ENCODE measurements at regions not wholly inside any gene's neighbourhood (a gene's known extent, or its start where the extent isn't known, plus 50 kb on each side); places are given as distances from the start of the nearest gene placed in this dataset.
A peak's percentile ranks its signal among the peaks of the same experiment; 100 is the strongest.
"Not testable (repeated sequence)": the region's sequence is repeated elsewhere in the genome, so short reads cannot be mapped to it uniquely, and the experiment has no call there.

DNA sequence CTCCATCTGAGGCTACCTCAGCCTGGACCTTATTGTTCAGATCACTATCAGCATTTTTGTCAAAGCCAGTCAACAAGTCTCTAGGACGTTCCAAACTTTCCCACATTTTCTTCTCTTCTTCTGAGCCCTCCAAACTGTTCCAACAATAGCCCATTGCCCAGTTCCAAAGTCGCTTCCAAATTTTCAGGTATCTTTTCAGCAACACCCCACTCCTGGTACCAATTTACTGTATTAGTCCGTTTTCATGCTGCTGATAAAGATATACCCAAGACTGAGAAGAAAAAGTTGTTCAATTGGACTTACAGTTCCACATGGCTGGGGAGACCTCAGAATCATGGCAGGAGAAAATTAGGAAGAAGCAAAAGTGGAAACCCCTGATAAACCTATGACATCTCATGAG, 495.3 kb upstream of the NCAM2 start:
- not testable (repeated sequence) for H3K4me3 ChIP-seq (ENCODE audit: low read depth, low read length); H3K4me1 ChIP-seq (ENCODE audit: insufficient read depth); H3K36me3 ChIP-seq (ENCODE audit: insufficient read depth); DNase-seq (ENCODE audit: extremely low spot score); H3K27ac ChIP-seq (ENCODE audit: low read depth)
- 74% methylated on average over 3 of the region's 3 CpGs for WGBS

DNA sequence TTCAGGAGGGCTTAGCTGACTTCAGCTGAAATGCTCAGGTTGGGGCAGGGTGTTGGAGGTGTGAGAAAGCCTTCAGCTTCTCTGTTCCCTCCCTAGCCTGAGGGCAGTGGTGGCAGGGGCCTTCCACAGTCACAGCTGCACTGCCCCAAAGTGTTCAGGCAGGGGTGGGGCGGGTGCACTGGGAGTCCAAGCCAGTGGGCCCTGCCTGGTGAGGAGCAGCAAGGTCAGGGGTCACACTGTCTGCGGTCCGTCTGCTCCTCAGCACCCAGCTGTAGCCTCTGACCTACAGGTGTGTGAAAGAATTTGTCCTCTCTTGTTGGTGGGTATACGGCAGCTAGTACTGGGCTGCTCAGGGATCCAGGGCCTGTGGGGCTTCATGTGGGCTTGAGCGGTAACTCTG, 490.4 kb upstream of the NCAM2 start:
- no peak overlapping the region for H3K27ac ChIP-seq (ENCODE audit: low read depth)
- 97% methylated on average over 5 of the region's 5 CpGs for WGBS

DNA sequence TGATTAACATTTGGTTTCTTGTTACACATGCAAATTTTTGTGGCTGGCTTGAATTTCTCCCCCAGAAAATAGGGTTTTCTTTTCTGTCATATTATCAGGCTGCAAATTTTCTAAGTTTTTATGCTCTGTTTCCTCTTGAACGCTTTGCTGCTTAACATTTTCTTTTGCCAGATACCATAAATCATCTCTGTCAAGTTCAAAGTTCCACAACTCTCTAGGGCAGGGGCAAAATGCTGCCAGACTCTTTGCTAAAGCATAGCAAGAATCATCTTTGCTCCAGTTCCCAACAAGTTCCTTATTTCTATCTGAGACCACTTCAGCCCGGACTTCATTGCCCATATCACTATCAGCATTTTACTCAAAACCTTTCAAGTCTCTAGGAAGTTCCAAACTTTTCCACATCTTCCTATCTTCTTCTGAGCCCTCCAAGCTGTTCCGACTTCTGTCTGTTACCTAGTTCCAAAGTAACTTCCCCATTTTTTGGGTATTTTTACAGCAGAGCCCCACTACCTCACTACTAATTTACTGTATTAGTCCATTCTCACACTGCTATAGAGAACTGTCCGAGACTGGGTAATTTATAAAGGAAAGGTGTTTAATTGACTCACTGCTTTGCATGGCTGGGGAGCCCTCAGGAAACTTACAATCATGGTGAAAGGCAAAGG, 486.9 kb upstream of the NCAM2 start:
- no peaks in the 10 kb centered on the region for H3K36me3 ChIP-seq (ENCODE audit: insufficient read depth)
- DNase-seq (ENCODE audit: extremely low spot score), result no peak
- H3K27ac ChIP-seq (ENCODE audit: low read depth), result no peak overlapping the region
- WGBS, result 56% methylated on average over 4 of the region's 4 CpGs
- H3K4me1 ChIP-seq (ENCODE audit: insufficient read depth), result no peaks in the 10 kb centered on the region
- no peak overlapping the region for H3K4me3 ChIP-seq (ENCODE audit: low read depth, low read length)

More for the DNA sequence above, 490.4 kb upstream of the NCAM2 start:
- DNase-seq (ENCODE audit: extremely low spot score), result no peak
- Histone ChIP-seq H3K4me1 (ENCODE audit: insufficient read depth) (no peaks in the 10 kb centered on the region), H3K36me3 (ENCODE audit: insufficient read depth) (no peaks in the 10 kb centered on the region), H3K4me3 (ENCODE audit: low read depth, low read length) (no peak overlapping the region)

DNA sequence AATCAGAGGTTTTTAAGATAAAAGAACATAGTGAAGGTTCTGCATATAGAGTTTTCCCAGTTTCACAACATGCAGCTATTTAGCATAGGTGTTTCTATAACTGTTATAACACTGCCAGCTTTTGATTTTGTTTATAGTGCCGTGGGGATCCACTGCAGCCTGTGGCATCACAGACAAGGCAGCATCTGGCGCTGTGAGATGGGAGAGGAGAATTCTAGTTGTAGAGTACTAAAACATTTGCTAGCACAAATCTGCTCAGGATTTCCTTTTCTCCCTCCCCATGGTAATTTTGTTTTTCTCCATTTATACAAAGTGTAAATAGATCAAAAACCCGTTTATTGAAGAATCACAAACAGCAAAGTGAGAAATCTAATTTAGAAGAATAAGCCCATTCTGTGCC, 482.8 kb upstream of the NCAM2 start:
- Histone ChIP-seq H3K36me3 (ENCODE audit: insufficient read depth) (no peaks in the 10 kb centered on the region), H3K27ac (ENCODE audit: low read depth) (no peak overlapping the region), H3K4me1 (ENCODE audit: insufficient read depth) (no peaks in the 10 kb centered on the region), H3K4me3 (ENCODE audit: low read depth, low read length) (no peak overlapping the region)
- 69% methylated on average over 3 of the region's 3 CpGs for WGBS
- no peak for DNase-seq (ENCODE audit: extremely low spot score)

DNA sequence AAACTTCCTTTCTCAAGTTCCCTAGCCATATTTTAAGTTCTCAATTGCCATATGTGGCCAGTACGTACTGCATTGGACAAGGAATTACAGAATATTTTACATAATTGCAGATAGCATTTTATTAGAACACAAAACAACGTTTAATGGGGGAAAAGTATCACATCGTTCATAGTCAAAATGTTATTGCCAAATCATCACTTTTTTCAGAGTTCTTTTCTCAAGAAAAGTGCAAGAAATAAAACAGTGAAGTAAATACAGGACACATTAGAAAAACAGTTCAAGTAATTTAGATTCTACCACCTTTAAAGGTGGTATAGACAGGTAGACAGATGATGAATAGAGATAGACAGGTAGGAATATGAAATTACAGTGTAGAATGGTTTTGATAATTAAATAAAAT, 479.1 kb upstream of the NCAM2 start:
- no peak overlapping the region for H3K4me3 ChIP-seq (ENCODE audit: low read depth, low read length)
- no peaks in the 10 kb centered on the region for H3K36me3 ChIP-seq (ENCODE audit: insufficient read depth)
- no peak for DNase-seq (ENCODE audit: extremely low spot score)
- no peak overlapping the region for H3K27ac ChIP-seq (ENCODE audit: low read depth)
- WGBS, result 87% methylated on average over 3 of the region's 3 CpGs
- H3K4me1 ChIP-seq (ENCODE audit: insufficient read depth), result no peaks in the 10 kb centered on the region

DNA sequence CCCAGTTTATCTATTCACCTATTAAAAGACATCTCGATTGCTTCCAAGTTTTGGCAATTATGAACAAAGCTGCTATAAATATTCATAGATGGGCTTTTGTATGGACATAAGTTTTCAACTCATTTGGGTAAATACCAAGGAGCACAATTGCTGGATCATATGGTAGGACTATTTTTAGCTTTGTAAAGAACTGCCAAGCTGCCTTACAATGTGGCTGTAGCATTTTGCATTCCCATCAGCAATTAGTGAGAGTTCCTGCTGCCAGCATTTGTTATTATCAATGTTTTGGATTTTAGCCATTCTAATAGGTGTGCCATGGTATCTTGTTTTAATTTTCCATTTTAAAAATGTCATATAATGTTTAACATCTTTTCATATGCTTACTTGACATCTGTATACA, 475.6 kb upstream of the NCAM2 start:
- Histone ChIP-seq H3K4me1 (ENCODE audit: insufficient read depth) (no peaks in the 10 kb centered on the region), H3K4me3 (ENCODE audit: low read depth, low read length) (no peak overlapping the region), H3K27ac (ENCODE audit: low read depth) (no peak overlapping the region), H3K36me3 (ENCODE audit: insufficient read depth) (no peaks in the 10 kb centered on the region)
- WGBS, result 71% methylated on average over 1 of the region's 1 CpG
- DNase-seq (ENCODE audit: extremely low spot score), result no peak

DNA sequence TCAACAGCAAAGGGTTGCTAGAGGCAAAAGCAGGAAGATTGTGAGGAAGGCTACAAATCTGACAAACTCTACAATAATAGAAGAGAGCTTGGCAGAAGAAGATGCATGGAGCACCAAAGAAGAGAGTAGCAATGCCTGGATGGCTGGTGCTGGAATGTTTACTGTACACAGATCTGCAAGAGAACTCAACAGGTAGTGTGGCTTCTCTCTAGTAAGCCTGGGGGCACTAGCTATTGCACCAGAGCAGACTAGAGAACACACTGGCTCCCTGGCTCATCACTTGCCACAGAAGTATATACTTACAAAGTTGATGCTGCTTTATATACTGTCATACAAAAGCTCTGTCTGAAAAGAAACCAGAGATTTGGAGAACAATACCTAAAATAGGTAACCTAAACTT, 475.0 kb upstream of the NCAM2 start:
- no peaks in the 10 kb centered on the region for H3K36me3 ChIP-seq (ENCODE audit: insufficient read depth)
- H3K27ac ChIP-seq (ENCODE audit: low read depth), result no peak overlapping the region
- H3K4me3 ChIP-seq (ENCODE audit: low read depth, low read length), result no peak overlapping the region
- no peak for DNase-seq (ENCODE audit: extremely low spot score)
- no peaks in the 10 kb centered on the region for H3K4me1 ChIP-seq (ENCODE audit: insufficient read depth)

DNA sequence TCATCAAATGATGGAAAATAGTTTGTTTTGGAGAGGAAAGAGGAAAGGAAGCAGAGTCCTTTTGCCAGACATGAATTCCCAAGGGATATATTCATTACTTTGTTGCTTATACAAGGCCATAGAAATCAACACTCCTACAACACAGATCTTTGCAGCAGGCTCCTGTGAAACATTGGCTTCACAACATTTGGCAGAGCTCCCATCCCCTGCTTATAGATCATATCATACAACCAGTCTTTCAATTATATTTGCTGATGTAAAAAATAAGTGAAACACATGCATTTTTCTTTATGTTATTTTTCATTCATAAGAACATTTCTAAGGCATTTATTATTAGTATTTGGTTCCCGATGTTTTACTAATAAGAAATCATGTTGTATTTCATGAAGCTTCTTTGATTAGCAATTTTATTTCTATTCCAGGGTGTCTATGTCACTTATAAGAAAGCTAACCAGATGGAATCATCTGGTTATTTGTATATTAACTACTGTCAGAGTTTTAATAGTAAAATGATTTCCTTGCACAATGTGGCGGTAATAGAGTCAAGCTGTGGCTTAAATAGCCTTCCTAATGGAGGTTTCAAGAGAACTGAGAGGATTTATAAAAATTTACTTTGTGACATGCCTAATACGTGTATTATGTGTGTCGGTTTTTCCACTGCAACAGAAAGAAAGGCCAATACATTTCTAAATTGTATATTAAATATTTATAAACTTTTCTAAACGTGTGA, 470.3 kb upstream of the NCAM2 start:
- 53% methylated on average over 5 of the region's 5 CpGs for WGBS
- peak; percentile 20 for DNase-seq (ENCODE audit: extremely low spot score)

DNA sequence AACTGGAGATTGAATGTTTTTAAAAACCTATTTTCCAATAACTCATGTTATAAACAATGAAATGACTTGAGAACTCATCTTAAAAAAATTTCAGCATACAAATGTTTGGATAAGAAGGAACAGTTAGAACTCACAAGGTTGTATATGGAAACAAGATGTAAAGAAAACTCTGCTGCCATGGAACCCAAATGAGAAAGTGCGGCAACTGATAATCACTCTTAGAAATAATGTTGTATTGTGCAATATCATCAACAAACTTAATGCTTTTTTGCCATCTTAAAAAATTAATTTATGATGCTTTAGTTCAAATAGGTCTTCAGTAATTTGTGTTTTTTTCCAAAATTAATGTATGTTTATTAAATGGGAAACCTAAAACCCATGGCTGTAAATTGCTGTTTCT, 461.1 kb upstream of the NCAM2 start:
- no peaks in the 10 kb centered on the region for H3K4me1 ChIP-seq (ENCODE audit: insufficient read depth)
- H3K27ac ChIP-seq (ENCODE audit: low read depth), result no peak overlapping the region
- DNase-seq (ENCODE audit: extremely low spot score), result no peak
- WGBS, result 93% methylated on average over 1 of the region's 1 CpG
- H3K36me3 ChIP-seq (ENCODE audit: insufficient read depth), result no peaks in the 10 kb centered on the region
- H3K4me3 ChIP-seq (ENCODE audit: low read depth, low read length), result no peak overlapping the region

More for the DNA sequence above, 470.3 kb upstream of the NCAM2 start:
- no peaks in the 10 kb centered on the region for H3K36me3 ChIP-seq (ENCODE audit: insufficient read depth)
- H3K27ac ChIP-seq (ENCODE audit: low read depth), result no peak overlapping the region
- no peaks in the 10 kb centered on the region for H3K4me1 ChIP-seq (ENCODE audit: insufficient read depth)
- no peak overlapping the region for H3K4me3 ChIP-seq (ENCODE audit: low read depth, low read length)

DNA sequence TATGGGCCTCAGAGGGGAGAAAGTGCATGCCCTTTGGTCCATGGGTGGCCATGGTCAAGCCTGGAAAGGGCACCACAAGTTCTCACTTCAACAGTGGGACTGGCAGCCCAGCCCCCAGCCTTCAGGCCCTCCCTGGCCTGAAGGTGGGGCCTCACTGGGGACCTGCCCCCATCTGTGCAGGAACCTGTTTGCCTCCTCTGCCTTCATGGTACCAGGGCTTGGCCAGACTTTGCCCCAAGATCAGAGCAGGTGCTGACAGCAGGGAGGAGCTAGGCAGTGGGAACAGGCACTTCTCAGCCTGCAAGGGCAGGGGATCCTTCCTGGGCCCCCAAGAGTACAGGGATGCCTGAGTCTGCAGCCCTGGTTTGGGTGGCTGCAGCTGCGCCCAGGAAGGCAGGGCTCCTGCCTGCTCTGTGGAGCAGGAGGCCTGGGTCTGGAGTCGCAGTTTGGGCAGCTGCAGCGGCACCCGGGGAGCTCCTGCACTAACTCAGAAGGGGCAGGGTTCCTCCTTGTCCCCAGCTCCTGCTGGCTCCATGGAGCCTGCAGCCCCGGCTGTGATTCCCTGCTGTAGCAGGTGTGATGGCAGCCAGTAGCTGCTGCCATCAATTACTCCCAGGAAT, 460.1 kb upstream of the NCAM2 start:
- Histone ChIP-seq H3K36me3 (ENCODE audit: insufficient read depth) (no peaks in the 10 kb centered on the region), H3K4me3 (ENCODE audit: low read depth, low read length) (no peak overlapping the region), H3K4me1 (ENCODE audit: insufficient read depth) (no peaks in the 10 kb centered on the region), H3K27ac (ENCODE audit: low read depth) (no peak overlapping the region)
- 96% methylated on average over 5 of the region's 5 CpGs for WGBS
- DNase-seq (ENCODE audit: extremely low spot score), result no peak

DNA sequence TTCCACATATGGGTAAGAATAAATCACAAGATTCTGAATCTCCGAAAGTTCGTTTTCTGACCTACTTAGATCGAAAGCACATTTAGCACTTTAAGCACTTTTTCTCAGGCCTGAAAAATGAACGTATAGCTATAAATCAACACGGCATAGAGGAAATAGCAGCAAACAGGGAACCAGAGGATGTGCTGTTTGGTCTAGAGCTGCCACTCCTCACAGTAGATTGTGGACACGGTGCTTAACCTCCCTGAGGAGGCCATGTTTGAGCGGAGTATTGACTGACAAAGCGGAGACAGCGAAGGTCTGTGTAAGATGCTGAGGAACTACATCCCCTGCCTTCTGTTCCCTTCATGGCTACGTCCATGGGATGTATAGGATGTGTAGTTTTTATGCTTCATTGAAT, 452.8 kb upstream of the NCAM2 start:
- 92% methylated on average over 10 of the region's 10 CpGs for WGBS

DNA sequence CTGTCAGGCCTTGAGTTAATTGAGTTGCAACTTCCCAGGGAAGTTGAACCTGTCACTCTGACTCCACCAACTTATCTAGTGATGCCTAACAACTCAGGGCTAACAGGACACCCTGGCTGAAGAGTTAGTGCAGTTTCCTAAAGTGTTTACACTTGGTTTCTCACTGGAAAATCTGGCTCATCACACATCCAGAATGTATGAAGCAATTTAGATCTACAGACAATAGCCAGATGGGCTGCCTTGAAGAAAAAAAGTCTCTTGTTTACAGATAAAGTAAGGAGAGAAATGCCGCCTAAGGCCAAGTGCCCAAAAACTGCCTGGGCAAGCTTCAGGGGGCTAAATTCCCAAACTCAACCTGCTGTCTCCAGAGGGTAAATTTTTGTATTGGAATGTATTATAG, 446.3 kb upstream of the NCAM2 start:
- WGBS, result 47% methylated on average over 1 of the region's 1 CpG
- DNase-seq (ENCODE audit: extremely low spot score), result no peak
- no peak overlapping the region for H3K4me3 ChIP-seq (ENCODE audit: low read depth, low read length)
- no peaks in the 10 kb centered on the region for H3K36me3 ChIP-seq (ENCODE audit: insufficient read depth)
- no peaks in the 10 kb centered on the region for H3K4me1 ChIP-seq (ENCODE audit: insufficient read depth)
- H3K27ac ChIP-seq (ENCODE audit: low read depth), result no peak overlapping the region

More for the DNA sequence above, 452.8 kb upstream of the NCAM2 start:
- no peaks in the 10 kb centered on the region for H3K4me1 ChIP-seq (ENCODE audit: insufficient read depth)
- no peaks in the 10 kb centered on the region for H3K36me3 ChIP-seq (ENCODE audit: insufficient read depth)
- no peak overlapping the region for H3K4me3 ChIP-seq (ENCODE audit: low read depth, low read length)
- no peak overlapping the region for H3K27ac ChIP-seq (ENCODE audit: low read depth)
- DNase-seq (ENCODE audit: extremely low spot score), result no peak

DNA sequence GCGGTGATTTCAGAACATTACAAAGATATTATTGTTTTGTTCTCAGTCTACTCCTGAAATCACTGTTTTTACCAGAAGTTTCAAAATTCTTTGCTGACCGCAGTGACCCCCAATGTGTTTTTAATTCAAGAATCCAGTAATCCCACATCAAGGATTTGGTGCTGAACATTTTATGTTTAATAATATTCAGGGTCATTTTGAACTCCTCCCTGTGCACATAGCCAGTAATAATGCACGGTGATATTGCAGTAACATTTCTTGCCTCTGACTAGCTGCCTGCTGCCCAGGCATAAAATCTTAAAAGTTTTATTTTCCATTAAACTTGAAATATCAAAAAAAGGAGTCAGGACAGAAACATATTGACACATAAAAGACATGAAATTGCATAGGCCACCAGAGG, 443.4 kb upstream of the NCAM2 start:
- no peak for DNase-seq (ENCODE audit: extremely low spot score)
- Histone ChIP-seq H3K36me3 (ENCODE audit: insufficient read depth) (no peaks in the 10 kb centered on the region), H3K4me3 (ENCODE audit: low read depth, low read length) (no peak overlapping the region), H3K4me1 (ENCODE audit: insufficient read depth) (no peaks in the 10 kb centered on the region), H3K27ac (ENCODE audit: low read depth) (no peak overlapping the region)
- 82% methylated on average over 3 of the region's 3 CpGs for WGBS

DNA sequence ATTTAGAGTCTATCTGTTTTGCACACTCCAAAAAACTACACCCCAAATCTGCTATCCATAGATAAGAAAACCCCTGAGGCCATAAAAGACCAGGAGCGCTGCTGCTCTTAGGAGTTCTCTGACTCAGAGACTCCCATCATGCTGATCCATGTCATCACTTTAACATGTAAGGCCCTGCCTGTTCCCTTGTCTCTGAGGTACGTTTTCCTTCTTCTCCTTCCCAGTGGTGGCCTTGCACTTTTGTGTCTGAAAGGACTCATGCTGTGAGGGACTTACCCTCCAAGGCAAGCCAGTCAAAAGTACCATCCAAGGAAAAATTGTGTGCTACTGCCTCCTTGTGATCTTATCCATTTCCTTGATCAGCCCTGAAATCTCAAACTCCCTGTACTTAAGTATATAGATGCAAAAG, 427.4 kb upstream of the NCAM2 start:
- H3K4me1 ChIP-seq (ENCODE audit: insufficient read depth), result no peaks in the 10 kb centered on the region
- H3K36me3 ChIP-seq (ENCODE audit: insufficient read depth), result no peaks in the 10 kb centered on the region
- 53% methylated on average over 2 of the region's 2 CpGs for WGBS
- no peak for DNase-seq (ENCODE audit: extremely low spot score)
- H3K27ac ChIP-seq (ENCODE audit: low read depth), result no peak overlapping the region
- H3K4me3 ChIP-seq (ENCODE audit: low read depth, low read length), result no peak overlapping the region
